Activated CD4-positive, alpha-beta T cell treated with anti-CD3 and anti-CD28 coated beads, Interleukin-2, amount 10 ng/mL, durations not matched to agents 7 days and 5 days (primary cell): ENCODE measurements at regions not wholly inside any gene's neighbourhood (a gene's known extent, or its start where the extent isn't known, plus 50 kb on each side); places are given as distances from the start of the nearest gene placed in this dataset.
"Not testable (repeated sequence)": the region's sequence is repeated elsewhere in the genome, so short reads cannot be mapped to it uniquely, and the experiment has no call there.

Experiments
- CTCF ChIA-PET: fragments of 350-600 bp; sonication (Branson Sonifier 250); formaldehyde crosslinking; loops from one replicate; lab custom pipeline; 2021; ENCODE audit warnings: antibody characterized with exemption; lab: Charles Lee
- POLR2A ChIA-PET: fragments of 350-600 bp; sonication (Branson Sonifier 250); formaldehyde crosslinking; loops from one replicate; lab custom pipeline; 2021; ENCODE audit warnings: antibody characterized with exemption; lab: Charles Lee
- DNase-seq: peaks from one replicate; pipeline ENCODE4 v3.0.0-alpha.2; 2020
- H3K27ac Mint-ChIP-seq: one replicate; pipeline ENCODE4 v1.8.0; 2021; ENCODE audit warnings: mild to moderate bottlenecking, moderate library complexity, mixed read lengths
- H3K27me3 Mint-ChIP-seq: one replicate; pipeline ENCODE4 v1.8.0; 2021; ENCODE audit warnings: mixed read lengths
- H3K36me3 Mint-ChIP-seq: one replicate; pipeline ENCODE4 v1.8.0; 2021; ENCODE audit warnings: low read depth, mixed read lengths
- H3K4me1 Mint-ChIP-seq: one replicate; pipeline ENCODE4 v1.8.0; 2021; ENCODE audit warnings: mixed read lengths
- H3K4me3 Mint-ChIP-seq: one replicate; pipeline ENCODE4 v1.8.0; 2021; ENCODE audit warnings: mild to moderate bottlenecking, moderate library complexity, mixed read lengths
- H3K9me3 Mint-ChIP-seq: one replicate; pipeline ENCODE4 v1.8.0; 2021; ENCODE audit warnings: mixed read lengths

DNA sequence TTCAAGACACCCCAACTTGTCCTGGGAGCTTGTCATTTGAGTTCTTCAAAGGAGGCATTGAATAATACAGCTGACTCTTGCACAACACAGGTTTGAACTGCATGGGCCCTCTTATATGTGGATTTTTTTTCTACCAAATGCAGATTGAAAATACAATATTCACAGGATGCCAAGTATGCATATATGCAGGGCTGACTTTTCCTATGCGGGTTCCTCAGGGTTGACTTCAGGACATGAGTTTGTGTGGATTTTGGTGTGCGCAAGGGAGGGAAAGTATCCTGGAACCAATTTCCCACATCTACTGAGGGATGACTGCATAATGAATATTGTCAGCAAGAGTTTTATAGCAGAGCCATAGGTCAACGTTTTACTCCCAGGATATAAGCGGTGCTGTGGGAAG, 70.0 kb upstream of the RALY start:
- Mint-ChIP-seq H3K27me3 (peaks cover 9% of the 10 kb centered on the region), H3K36me3 (no peaks in the 10 kb centered on the region), H3K4me3 (no peak overlapping the region), H3K4me1 (no peaks in the 10 kb centered on the region), H3K9me3 (no peaks in the 10 kb centered on the region), H3K27ac (no peak overlapping the region)
- CTCF ChIA-PET = no interaction called here
- POLR2A ChIA-PET = no interaction called here
- no peak for DNase-seq

GRCh38 chr20:33925867-33926266, 67.8 kb upstream of the RALY start:
- ChIA-PET POLR2A (no interaction called here), CTCF (no interaction called here)
- no peaks in the 10 kb centered on the region for H3K9me3 Mint-ChIP-seq
- DNase-seq = no peak
- peaks cover 6% of the 10 kb centered on the region for H3K27me3 Mint-ChIP-seq
- no peak overlapping the region for H3K27ac Mint-ChIP-seq
- H3K4me1 Mint-ChIP-seq = no peaks in the 10 kb centered on the region
- no peak overlapping the region for H3K4me3 Mint-ChIP-seq
- H3K36me3 Mint-ChIP-seq = no peaks in the 10 kb centered on the region

- Mint-ChIP-seq H3K27me3 (peaks cover 7% of the 10 kb centered on the region), H3K4me3 (no peak overlapping the region), H3K36me3 (no peaks in the 10 kb centered on the region), H3K27ac (no peak overlapping the region), H3K4me1 (no peaks in the 10 kb centered on the region), H3K9me3 (no peaks in the 10 kb centered on the region)
- no peak for DNase-seq
- CTCF ChIA-PET = no interaction called here
- POLR2A ChIA-PET = no interaction called here
Observed at GRCh38 chr20:33926425-33926824, 67.3 kb upstream of the RALY start.

DNA sequence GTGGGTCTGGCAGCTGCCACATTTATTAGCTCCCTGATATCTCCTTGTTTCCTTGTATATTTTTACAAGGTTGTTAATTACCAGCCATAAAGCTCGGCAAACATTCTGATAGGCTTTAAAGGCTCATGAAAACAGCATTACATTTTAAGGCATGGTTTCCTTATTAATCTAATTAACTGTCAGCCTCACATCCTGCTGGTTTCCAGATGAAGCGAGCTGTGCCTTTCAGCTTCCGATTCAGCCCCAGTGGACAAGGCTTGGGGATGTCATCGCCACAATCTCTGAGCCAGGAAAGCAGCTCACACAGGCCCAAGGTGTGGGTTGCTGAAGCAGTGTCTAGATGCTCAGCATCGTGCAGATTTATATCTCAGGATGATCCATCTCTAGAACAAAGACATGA, 66.0 kb upstream of the RALY start:
- Mint-ChIP-seq H3K4me1 (no peaks in the 10 kb centered on the region), H3K27me3 (peaks cover 8% of the 10 kb centered on the region), H3K4me3 (no peak overlapping the region), H3K9me3 (no peaks in the 10 kb centered on the region), H3K36me3 (no peaks in the 10 kb centered on the region), H3K27ac (no peak overlapping the region)
- ChIA-PET POLR2A (no interaction called here), CTCF (interaction anchor here (0.6 to 1.3 kb wide), 3 partner anchors 11 to 219 kb away, joined by 3 read pairs; no protein-coding TSS in a partner anchor)
- DNase-seq = no peak

DNA sequence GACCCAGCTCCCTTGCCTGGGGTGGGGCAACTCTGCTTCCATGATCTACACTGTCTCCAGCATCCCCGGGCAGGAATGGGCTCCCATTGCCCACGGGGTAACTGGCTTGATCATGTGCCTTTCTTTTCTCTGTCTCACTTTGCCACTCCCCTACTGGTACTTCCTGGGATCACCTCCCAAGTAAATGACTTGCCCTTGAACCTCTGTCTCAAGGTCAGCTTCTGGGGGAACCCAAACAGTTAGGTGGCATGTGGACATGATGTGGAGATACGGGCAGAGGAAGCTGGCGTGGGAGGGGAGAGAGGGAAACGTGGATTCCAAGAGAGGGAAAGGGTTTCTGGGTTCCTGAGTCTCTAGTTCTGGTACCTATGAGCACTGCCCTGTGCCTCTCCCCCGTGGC, 63.8 kb upstream of the RALY start:
- H3K36me3 Mint-ChIP-seq = no peaks in the 10 kb centered on the region
- no peak overlapping the region for H3K27ac Mint-ChIP-seq
- no peak for DNase-seq
- no peaks in the 10 kb centered on the region for H3K4me1 Mint-ChIP-seq
- H3K4me3 Mint-ChIP-seq = no peak overlapping the region
- ChIA-PET CTCF (interaction anchor here (0.5 kb wide), 1 partner anchor 183 kb away, joined by 4 read pairs; no protein-coding TSS in a partner anchor), POLR2A (no interaction called here)
- H3K9me3 Mint-ChIP-seq = no peaks in the 10 kb centered on the region
- peaks cover 2% of the 10 kb centered on the region for H3K27me3 Mint-ChIP-seq

GRCh38 chr20:33933469-33933909, 60.2 kb upstream of the RALY start:
- Mint-ChIP-seq H3K36me3 (no peaks in the 10 kb centered on the region), H3K4me3 (no peak overlapping the region), H3K27ac (no peak overlapping the region), H3K4me1 (no peaks in the 10 kb centered on the region), H3K9me3 (no peaks in the 10 kb centered on the region), H3K27me3 (peaks cover 2% of the 10 kb centered on the region)
- CTCF ChIA-PET = interaction anchor here (0.7 to 1.4 kb wide), 5 partner anchors 12 to 196 kb away, joined by 3 to 6 read pairs (median 4); partner anchors contain the start of gene EIF2S2
- POLR2A ChIA-PET = no interaction called here
- peak; percentile 70 for DNase-seq

GRCh38 chr20:33936656-33937055, 57.1 kb upstream of the RALY start:
- CTCF ChIA-PET = interaction anchor here (1.5 kb wide), 1 partner anchor 39 kb away, joined by 3 read pairs; no protein-coding TSS in a partner anchor
- POLR2A ChIA-PET = no interaction called here
- no peaks in the 10 kb centered on the region for H3K4me1 Mint-ChIP-seq

GRCh38 chr20:33939031-33939430, 54.7 kb upstream of the RALY start:
- H3K27ac Mint-ChIP-seq, H3K4me3 Mint-ChIP-seq, H3K36me3 Mint-ChIP-seq, H3K9me3 Mint-ChIP-seq, POLR2A ChIA-PET, H3K4me1 Mint-ChIP-seq, CTCF ChIA-PET, H3K27me3 Mint-ChIP-seq, DNase-seq: not testable (repeated sequence)

More at GRCh38 chr20:33936656-33937055, 57.1 kb upstream of the RALY start:
- Mint-ChIP-seq H3K36me3 (no peaks in the 10 kb centered on the region), H3K27me3 (no peaks in the 10 kb centered on the region), H3K4me3 (no peak overlapping the region), H3K27ac (no peak overlapping the region), H3K9me3 (no peaks in the 10 kb centered on the region)
- no peak for DNase-seq

GRCh38 chr20:33940666-33941065, 53.0 kb upstream of the RALY start:
- Mint-ChIP-seq H3K4me3 (no peak overlapping the region), H3K9me3 (no peaks in the 10 kb centered on the region), H3K27me3 (no peaks in the 10 kb centered on the region), H3K4me1 (no peaks in the 10 kb centered on the region), H3K36me3 (no peaks in the 10 kb centered on the region), H3K27ac (no peak overlapping the region)
- DNase-seq = no peak
- POLR2A ChIA-PET = no interaction called here
- CTCF ChIA-PET = no interaction called here
